GM21447 (cell line): ENCODE measurements at regions not wholly inside any gene's neighbourhood (a gene's known extent, or its start where the extent isn't known, plus 50 kb on each side); places are given as distances from the start of the nearest gene placed in this dataset.

Source experiments
- ATAC-seq: cut with Tn5 transposase; IDR thresholded peaks from one replicate; pipeline ENCODE4 v1.9.1; 2021; ENCODE audit not compliant: unreplicated experiment

- ATAC-seq, result no peak
Observed at GRCh38 chr15:81536356-81536755, 162.3 kb upstream of the TMC3 start.

- no peak for ATAC-seq
Observed at GRCh38 chr15:81534124-81534523, 160.1 kb upstream of the TMC3 start.

GRCh38 chr15:81532001-81532400, 158.0 kb upstream of the TMC3 start:
- no peak for ATAC-seq

GRCh38 chr15:81531109-81531592, 157.1 kb upstream of the TMC3 start:
- no peak for ATAC-seq

GRCh38 chr15:81530271-81530691, 156.3 kb upstream of the TMC3 start:
- ATAC-seq, result no peak

GRCh38 chr15:81529481-81529880, 155.5 kb upstream of the TMC3 start:
- ATAC-seq, result no peak

- ATAC-seq, result no peak
Observed at GRCh38 chr15:81526029-81526428, 152.0 kb upstream of the TMC3 start.

GRCh38 chr15:81524496-81524895, 150.5 kb upstream of the TMC3 start:
- no peak for ATAC-seq

GRCh38 chr15:81523867-81524266, 149.9 kb upstream of the TMC3 start:
- no peak for ATAC-seq

- ATAC-seq, result no peak
Observed at GRCh38 chr15:81520480-81520879, 146.5 kb upstream of the TMC3 start.

- no peak for ATAC-seq
Observed at GRCh38 chr15:81516461-81516860, 142.4 kb upstream of the TMC3 start.

GRCh38 chr15:81516012-81516411, 142.0 kb upstream of the TMC3 start:
- no peak for ATAC-seq

GRCh38 chr15:81514725-81515124, 140.7 kb upstream of the TMC3 start:
- no peak for ATAC-seq

GRCh38 chr15:81511138-81511537, 137.1 kb upstream of the TMC3 start:
- no peak for ATAC-seq

- ATAC-seq, result no peak
Observed at GRCh38 chr15:81507831-81508230, 133.8 kb upstream of the TMC3 start.

GRCh38 chr15:81506936-81507335, 132.9 kb upstream of the TMC3 start:
- no peak for ATAC-seq

- no peak for ATAC-seq
Observed at GRCh38 chr15:81506071-81506470, 132.1 kb upstream of the TMC3 start.

GRCh38 chr15:81504170-81504905, 130.3 kb upstream of the TMC3 start:
- no peak for ATAC-seq

GRCh38 chr15:81502439-81502838, 128.4 kb upstream of the TMC3 start:
- ATAC-seq, result no peak

- no peak for ATAC-seq
Observed at GRCh38 chr15:81500081-81500480, 126.1 kb upstream of the TMC3 start.

- ATAC-seq, result no peak
Observed at GRCh38 chr15:81498294-81498693, 124.3 kb upstream of the TMC3 start.

- no peak for ATAC-seq
Observed at GRCh38 chr15:81497238-81497637, 123.2 kb upstream of the TMC3 start.
